ENCODE measurements at regions not wholly inside any gene's neighbourhood (a gene's known extent, or its start where the extent isn't known, plus 50 kb on each side); places are given as distances from the start of the nearest gene placed in this dataset.

GRCh38 chr16:79298476-79298875 lies 302.1 kb downstream of the MAF start:
- H3K79me2 ChIP-seq (ENCODE audit: insufficient read depth, low read length) = no peaks in the 10 kb centered on the region
- no peaks in the 10 kb centered on the region for H4K20me1 ChIP-seq (ENCODE audit: insufficient read depth, low read length)
- H3K27me3 ChIP-seq (ENCODE audit: insufficient read depth, low read length) = no peaks in the 10 kb centered on the region
- H3K27ac ChIP-seq (ENCODE audit: low read depth, low read length, poor library complexity, severe bottlenecking) = no peak overlapping the region
- no peak overlapping the region for H3K4me2 ChIP-seq (ENCODE audit: low read length)
- no peaks in the 10 kb centered on the region for H3K36me3 ChIP-seq (ENCODE audit: insufficient read depth, low read length)
- H3K9me2 ChIP-seq (ENCODE audit: low read depth, low read length) = no peaks in the 10 kb centered on the region
- H3K9me3 ChIP-seq (ENCODE audit: low read length) = no peaks in the 10 kb centered on the region
- no peak overlapping the region for H3K9ac ChIP-seq (ENCODE audit: low read length)
- no peak overlapping the region for H3K4me3 ChIP-seq (ENCODE audit: low read depth, low read length, poor library complexity, severe bottlenecking)
- no peaks in the 10 kb centered on the region for H3K4me1 ChIP-seq (ENCODE audit: insufficient read depth, low read length, severe bottlenecking)
- no peaks in the 10 kb centered on the region for H3F3A ChIP-seq (ENCODE audit: insufficient read depth, low read length)
- no peak overlapping the region for H2AFZ ChIP-seq (ENCODE audit: low read length)
- TF ChIP-seq CTCF (IDR thresholded peaks at IDR 0.05; ENCODE audit: low read length) = no peak
- TF ChIP-seq EZH2 (IDR thresholded peaks at IDR 0.05; ENCODE audit: borderline replicate concordance, low read length) = no peak

GRCh38 chr16:79297805-79298204 lies 302.7 kb downstream of the MAF start:
- no peaks in the 10 kb centered on the region for H3K27me3 ChIP-seq (ENCODE audit: insufficient read depth, low read length)
- H3K4me1 ChIP-seq (ENCODE audit: insufficient read depth, low read length, severe bottlenecking) = no peaks in the 10 kb centered on the region
- H3K4me2 ChIP-seq (ENCODE audit: low read length) = no peak overlapping the region
- no peak overlapping the region for H3K9ac ChIP-seq (ENCODE audit: low read length)
- H3K27ac ChIP-seq (ENCODE audit: low read depth, low read length, poor library complexity, severe bottlenecking) = no peak overlapping the region
- no peaks in the 10 kb centered on the region for H3K36me3 ChIP-seq (ENCODE audit: insufficient read depth, low read length)
- TF ChIP-seq CTCF (IDR thresholded peaks at IDR 0.05; ENCODE audit: low read length) (no peak), EZH2 (IDR thresholded peaks at IDR 0.05; ENCODE audit: borderline replicate concordance, low read length) (no peak)
- no peaks in the 10 kb centered on the region for H3F3A ChIP-seq (ENCODE audit: insufficient read depth, low read length)
- H2AFZ ChIP-seq (ENCODE audit: low read length) = no peak overlapping the region
- H3K4me3 ChIP-seq (ENCODE audit: low read depth, low read length, poor library complexity, severe bottlenecking) = no peak overlapping the region
- H3K9me2 ChIP-seq (ENCODE audit: low read depth, low read length) = no peaks in the 10 kb centered on the region
- no peaks in the 10 kb centered on the region for H3K9me3 ChIP-seq (ENCODE audit: low read length)
- no peaks in the 10 kb centered on the region for H4K20me1 ChIP-seq (ENCODE audit: insufficient read depth, low read length)
- H3K79me2 ChIP-seq (ENCODE audit: insufficient read depth, low read length) = no peaks in the 10 kb centered on the region

GRCh38 chr16:79297296-79297695 lies 303.2 kb downstream of the MAF start:
- Histone ChIP-seq H3K27me3 (ENCODE audit: insufficient read depth, low read length) (no peaks in the 10 kb centered on the region), H4K20me1 (ENCODE audit: insufficient read depth, low read length) (no peaks in the 10 kb centered on the region), H3F3A (ENCODE audit: insufficient read depth, low read length) (no peaks in the 10 kb centered on the region), H2AFZ (ENCODE audit: low read length) (no peak overlapping the region), H3K9me3 (ENCODE audit: low read length) (no peaks in the 10 kb centered on the region), H3K9me2 (ENCODE audit: low read depth, low read length) (no peaks in the 10 kb centered on the region), H3K36me3 (ENCODE audit: insufficient read depth, low read length) (no peaks in the 10 kb centered on the region), H3K79me2 (ENCODE audit: insufficient read depth, low read length) (no peaks in the 10 kb centered on the region), H3K9ac (ENCODE audit: low read length) (no peak overlapping the region), H3K4me1 (ENCODE audit: insufficient read depth, low read length, severe bottlenecking) (no peaks in the 10 kb centered on the region), H3K27ac (ENCODE audit: low read depth, low read length, poor library complexity, severe bottlenecking) (no peak overlapping the region), H3K4me2 (ENCODE audit: low read length) (no peak overlapping the region), H3K4me3 (ENCODE audit: low read depth, low read length, poor library complexity, severe bottlenecking) (no peak overlapping the region)
- TF ChIP-seq CTCF (IDR thresholded peaks at IDR 0.05; ENCODE audit: low read length) (no peak), EZH2 (IDR thresholded peaks at IDR 0.05; ENCODE audit: borderline replicate concordance, low read length) (no peak)
